SK-N-SH treated with all-trans-retinoic acid at 6 μM for 48 hours (cell line): ENCODE measurements at regions not wholly inside any gene's neighbourhood (a gene's known extent, or its start where the extent isn't known, plus 50 kb on each side); places are given as distances from the start of the nearest gene placed in this dataset.

ENCODE experiments used
- PPARA ChIP-seq: fragments of 250-450 bp; sonication (Bioruptor Pico); IDR thresholded peaks from 2 replicates; pipeline ENCODE4 v1.5.0; 2020; ENCODE audit warnings: mild to moderate bottlenecking, borderline replicate concordance
- RARB ChIP-seq: fragments of 250-450 bp; sonication (Bioruptor Pico); IDR thresholded peaks from 2 replicates; pipeline ENCODE4 v1.8.0; 2021; ENCODE audit warnings: mild to moderate bottlenecking, moderate library complexity
- ZFP3 ChIP-seq: fragments of 250-450 bp; sonication (Bioruptor Pico); IDR thresholded peaks from 2 replicates; pipeline ENCODE4 v1.5.0; 2020; ENCODE audit warnings: mild to moderate bottlenecking, moderate library complexity
- ZNF8 ChIP-seq: fragments of 450-650 bp; formaldehyde crosslinking; IDR thresholded peaks from 2 replicates; pipeline ENCODE4 v1.5.0; 2020; ENCODE audit warnings: mild to moderate bottlenecking, moderate library complexity
- TF ChIP-seq, protein P1 (sequence below): fragments of 250-450 bp; sonication (Bioruptor Pico); IDR thresholded peaks from 2 replicates; pipeline ENCODE4 v1.5.0; 2020; ENCODE audit warnings: mild to moderate bottlenecking, moderate library complexity
- TF ChIP-seq, protein P2 (sequence below): fragments of 250-450 bp; sonication (Bioruptor Pico); IDR thresholded peaks from 2 replicates; pipeline ENCODE4 v1.5.1; 2021; ENCODE audit warnings: mild to moderate bottlenecking, moderate library complexity
- TF ChIP-seq, protein P3 (sequence below): fragments of 250-450 bp; sonication (Bioruptor Pico); IDR thresholded peaks from 2 replicates; pipeline ENCODE4 v1.8.0; 2020; ENCODE audit warnings: mild to moderate bottlenecking, moderate library complexity, borderline replicate concordance

DNA sequence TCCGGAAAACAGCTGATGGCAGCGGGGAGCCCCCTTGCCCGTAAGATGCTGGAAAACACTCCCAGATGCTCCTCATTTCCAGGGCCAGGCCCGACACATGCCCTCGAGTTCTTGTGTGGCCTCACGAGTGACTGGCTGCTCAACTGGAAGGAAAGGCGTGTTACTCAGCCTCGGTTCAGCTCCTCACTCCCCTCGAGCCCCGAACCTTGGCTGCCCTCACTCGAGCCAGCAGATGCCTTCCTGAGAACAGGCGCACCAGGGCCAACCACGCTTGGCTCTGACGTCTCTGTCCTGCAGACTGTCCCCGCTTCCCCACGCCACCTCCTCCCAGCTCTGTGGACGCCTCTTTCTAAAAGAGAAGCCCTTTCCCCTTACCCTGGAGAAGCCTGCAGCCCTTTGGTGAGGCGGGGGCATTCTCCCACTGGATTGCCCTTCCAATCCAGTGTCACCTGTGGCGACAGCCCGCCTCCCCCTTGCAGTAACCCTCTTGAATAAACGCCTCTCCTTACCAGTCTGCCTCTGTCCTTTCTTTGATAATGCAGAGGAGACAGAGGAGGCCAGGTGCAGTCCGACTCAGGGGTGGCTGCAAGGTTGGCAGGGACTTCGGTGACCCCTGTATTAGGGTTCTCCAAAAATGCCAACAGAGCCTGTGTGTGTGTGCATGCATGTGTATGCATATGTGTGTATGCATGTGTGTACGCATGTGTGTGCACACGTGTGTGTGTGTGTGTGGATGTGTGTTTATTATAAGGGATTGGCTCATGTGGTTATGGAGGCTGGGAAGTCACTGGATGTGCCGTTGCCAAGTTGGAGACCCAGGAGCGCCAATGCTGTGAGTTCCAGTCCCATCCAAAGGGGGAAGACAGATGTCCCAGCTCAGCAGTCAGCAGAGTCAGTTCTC is 166.3 kb downstream of the KIF26A start:
- no peak for TF ChIP-seq ZFP3
- TF ChIP-seq, protein P1, sequence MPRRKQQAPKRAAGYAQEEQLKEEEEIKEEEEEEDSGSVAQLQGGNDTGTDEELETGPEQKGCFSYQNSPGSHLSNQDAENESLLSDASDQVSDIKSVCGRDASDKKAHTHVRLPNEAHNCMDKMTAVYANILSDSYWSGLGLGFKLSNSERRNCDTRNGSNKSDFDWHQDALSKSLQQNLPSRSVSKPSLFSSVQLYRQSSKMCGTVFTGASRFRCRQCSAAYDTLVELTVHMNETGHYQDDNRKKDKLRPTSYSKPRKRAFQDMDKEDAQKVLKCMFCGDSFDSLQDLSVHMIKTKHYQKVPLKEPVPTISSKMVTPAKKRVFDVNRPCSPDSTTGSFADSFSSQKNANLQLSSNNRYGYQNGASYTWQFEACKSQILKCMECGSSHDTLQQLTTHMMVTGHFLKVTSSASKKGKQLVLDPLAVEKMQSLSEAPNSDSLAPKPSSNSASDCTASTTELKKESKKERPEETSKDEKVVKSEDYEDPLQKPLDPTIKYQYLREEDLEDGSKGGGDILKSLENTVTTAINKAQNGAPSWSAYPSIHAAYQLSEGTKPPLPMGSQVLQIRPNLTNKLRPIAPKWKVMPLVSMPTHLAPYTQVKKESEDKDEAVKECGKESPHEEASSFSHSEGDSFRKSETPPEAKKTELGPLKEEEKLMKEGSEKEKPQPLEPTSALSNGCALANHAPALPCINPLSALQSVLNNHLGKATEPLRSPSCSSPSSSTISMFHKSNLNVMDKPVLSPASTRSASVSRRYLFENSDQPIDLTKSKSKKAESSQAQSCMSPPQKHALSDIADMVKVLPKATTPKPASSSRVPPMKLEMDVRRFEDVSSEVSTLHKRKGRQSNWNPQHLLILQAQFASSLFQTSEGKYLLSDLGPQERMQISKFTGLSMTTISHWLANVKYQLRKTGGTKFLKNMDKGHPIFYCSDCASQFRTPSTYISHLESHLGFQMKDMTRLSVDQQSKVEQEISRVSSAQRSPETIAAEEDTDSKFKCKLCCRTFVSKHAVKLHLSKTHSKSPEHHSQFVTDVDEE (CRISPR knock-in tag): no peak
- TF ChIP-seq, protein P2, sequence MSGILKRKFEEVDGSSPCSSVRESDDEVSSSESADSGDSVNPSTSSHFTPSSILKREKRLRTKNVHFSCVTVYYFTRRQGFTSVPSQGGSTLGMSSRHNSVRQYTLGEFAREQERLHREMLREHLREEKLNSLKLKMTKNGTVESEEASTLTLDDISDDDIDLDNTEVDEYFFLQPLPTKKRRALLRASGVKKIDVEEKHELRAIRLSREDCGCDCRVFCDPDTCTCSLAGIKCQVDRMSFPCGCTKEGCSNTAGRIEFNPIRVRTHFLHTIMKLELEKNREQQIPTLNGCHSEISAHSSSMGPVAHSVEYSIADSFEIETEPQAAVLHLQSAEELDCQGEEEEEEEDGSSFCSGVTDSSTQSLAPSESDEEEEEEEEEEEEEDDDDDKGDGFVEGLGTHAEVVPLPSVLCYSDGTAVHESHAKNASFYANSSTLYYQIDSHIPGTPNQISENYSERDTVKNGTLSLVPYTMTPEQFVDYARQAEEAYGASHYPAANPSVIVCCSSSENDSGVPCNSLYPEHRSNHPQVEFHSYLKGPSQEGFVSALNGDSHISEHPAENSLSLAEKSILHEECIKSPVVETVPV (CRISPR knock-in tag): no peak
- TF ChIP-seq ZNF8 (CRISPR knock-in tag): no peak
- TF ChIP-seq, protein P3, sequence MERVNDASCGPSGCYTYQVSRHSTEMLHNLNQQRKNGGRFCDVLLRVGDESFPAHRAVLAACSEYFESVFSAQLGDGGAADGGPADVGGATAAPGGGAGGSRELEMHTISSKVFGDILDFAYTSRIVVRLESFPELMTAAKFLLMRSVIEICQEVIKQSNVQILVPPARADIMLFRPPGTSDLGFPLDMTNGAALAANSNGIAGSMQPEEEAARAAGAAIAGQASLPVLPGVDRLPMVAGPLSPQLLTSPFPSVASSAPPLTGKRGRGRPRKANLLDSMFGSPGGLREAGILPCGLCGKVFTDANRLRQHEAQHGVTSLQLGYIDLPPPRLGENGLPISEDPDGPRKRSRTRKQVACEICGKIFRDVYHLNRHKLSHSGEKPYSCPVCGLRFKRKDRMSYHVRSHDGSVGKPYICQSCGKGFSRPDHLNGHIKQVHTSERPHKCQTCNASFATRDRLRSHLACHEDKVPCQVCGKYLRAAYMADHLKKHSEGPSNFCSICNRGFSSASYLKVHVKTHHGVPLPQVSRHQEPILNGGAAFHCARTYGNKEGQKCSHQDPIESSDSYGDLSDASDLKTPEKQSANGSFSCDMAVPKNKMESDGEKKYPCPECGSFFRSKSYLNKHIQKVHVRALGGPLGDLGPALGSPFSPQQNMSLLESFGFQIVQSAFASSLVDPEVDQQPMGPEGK (CRISPR knock-in tag): no peak
- TF ChIP-seq RARB: no peak
- TF ChIP-seq PPARA (CRISPR knock-in tag): no peak
